OCI-LY3 (cell line): ENCODE measurements at regions not wholly inside any gene's neighbourhood (a gene's known extent, or its start where the extent isn't known, plus 50 kb on each side); places are given as distances from the start of the nearest gene placed in this dataset.

Experiments used
- H2AFZ ChIP-seq: fragments of 200-600, 300-600 bp; shearing (Covaris generic); 2 replicates; pipeline ENCODE4 v1.6.0; 2014; ENCODE audit warnings: antibody characterized with exemption, low read depth, low read length
- H3K27ac ChIP-seq: fragments of 200-600, 300-600 bp; sonication (generic); 2 replicates; pipeline ENCODE4 v1.5.1; 2014; ENCODE audit warnings: mild to moderate bottlenecking, low read length, moderate library complexity, mixed read lengths
- H3K27me3 ChIP-seq: fragments of 200-600, 300-600 bp; sonication (generic); 2 replicates; pipeline ENCODE4 v1.6.1; 2014; ENCODE audit warnings: low read depth, low read length, mixed read lengths
- H3K36me3 ChIP-seq: fragments of 200-600, 300-600 bp; sonication (generic); replicated peaks from 2 replicates; pipeline ENCODE3; 2014; ENCODE audit warnings: low read depth, low read length, mixed read lengths
- H3K4me1 ChIP-seq: fragments of 300-600, 200-600 bp; sonication (generic); 2 replicates; pipeline ENCODE4 v1.6.1; 2014; ENCODE audit warnings: low read length, mixed read lengths
- H3K4me2 ChIP-seq: fragments of 200-600, 300-600 bp; sonication (generic); 2 replicates; pipeline ENCODE4 v1.6.1; 2014; ENCODE audit warnings: low read length, mixed read lengths
- H3K4me3 ChIP-seq: fragments of 300-600, 200-600 bp; sonication (generic); 2 replicates; pipeline ENCODE4 v1.5.1; 2014; ENCODE audit warnings: antibody characterized with exemption, mild to moderate bottlenecking, low read length, moderate library complexity
- H3K79me2 ChIP-seq: fragments of 300-600, 200-600 bp; shearing (Covaris generic); 2 replicates; pipeline ENCODE4 v1.6.1; 2014; ENCODE audit warnings: mild to moderate bottlenecking, low read length, mixed read lengths
- H3K9ac ChIP-seq: fragments of 300-600, 200-600 bp; shearing (Covaris generic); 2 replicates; pipeline ENCODE4 v1.6.0; 2014; ENCODE audit warnings: mild to moderate bottlenecking, low read length, moderate library complexity
- H3K9me3 ChIP-seq: fragments of 200-600, 300-600 bp; shearing (Covaris generic); 2 replicates; pipeline ENCODE4 v1.6.1; 2014; ENCODE audit warnings: low read length, mixed read lengths; ENCODE audit not compliant: insufficient read depth
- H4K20me1 ChIP-seq: fragments of 200-600, 300-600 bp; sonication (generic); 2 replicates; pipeline ENCODE4 v1.6.1; 2016; ENCODE audit warnings: low read length, mixed read lengths; ENCODE audit not compliant: insufficient read depth
- EZH2phosphoT487 ChIP-seq: fragments of 200-600 bp; shearing (Covaris generic); IDR thresholded peaks from 2 replicates; pipeline ENCODE4 v1.6.1; 2018; ENCODE audit warnings: antibody characterized with exemption, mixed run types, low read depth
- TF ChIP-seq, protein P1 (sequence below): fragments of 200-600, 300-600 bp; sonication (generic); IDR thresholded peaks from 2 replicates; pipeline ENCODE4 v1.5.1; 2014; ENCODE audit warnings: antibody characterized with exemption, low read length, low read depth

- no peak overlapping the region for H3K9ac ChIP-seq
- H3K79me2 ChIP-seq, result no peaks in the 10 kb centered on the region
- no peak overlapping the region for H3K4me3 ChIP-seq
- H2AFZ ChIP-seq, result no peak overlapping the region
- H3K9me3 ChIP-seq, result no peaks in the 10 kb centered on the region
- H3K4me2 ChIP-seq, result no peak overlapping the region
- H3K4me1 ChIP-seq, result no peaks in the 10 kb centered on the region
- H4K20me1 ChIP-seq, result no peaks in the 10 kb centered on the region
- H3K27ac ChIP-seq, result no peak overlapping the region
- TF ChIP-seq EZH2phosphoT487, result no peak
- TF ChIP-seq, protein P1, sequence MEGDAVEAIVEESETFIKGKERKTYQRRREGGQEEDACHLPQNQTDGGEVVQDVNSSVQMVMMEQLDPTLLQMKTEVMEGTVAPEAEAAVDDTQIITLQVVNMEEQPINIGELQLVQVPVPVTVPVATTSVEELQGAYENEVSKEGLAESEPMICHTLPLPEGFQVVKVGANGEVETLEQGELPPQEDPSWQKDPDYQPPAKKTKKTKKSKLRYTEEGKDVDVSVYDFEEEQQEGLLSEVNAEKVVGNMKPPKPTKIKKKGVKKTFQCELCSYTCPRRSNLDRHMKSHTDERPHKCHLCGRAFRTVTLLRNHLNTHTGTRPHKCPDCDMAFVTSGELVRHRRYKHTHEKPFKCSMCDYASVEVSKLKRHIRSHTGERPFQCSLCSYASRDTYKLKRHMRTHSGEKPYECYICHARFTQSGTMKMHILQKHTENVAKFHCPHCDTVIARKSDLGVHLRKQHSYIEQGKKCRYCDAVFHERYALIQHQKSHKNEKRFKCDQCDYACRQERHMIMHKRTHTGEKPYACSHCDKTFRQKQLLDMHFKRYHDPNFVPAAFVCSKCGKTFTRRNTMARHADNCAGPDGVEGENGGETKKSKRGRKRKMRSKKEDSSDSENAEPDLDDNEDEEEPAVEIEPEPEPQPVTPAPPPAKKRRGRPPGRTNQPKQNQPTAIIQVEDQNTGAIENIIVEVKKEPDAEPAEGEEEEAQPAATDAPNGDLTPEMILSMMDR, result no peak
- no peaks in the 10 kb centered on the region for H3K36me3 ChIP-seq
- no peaks in the 10 kb centered on the region for H3K27me3 ChIP-seq
Measured at GRCh38 chr4:144820011-144820727, 174.2 kb downstream of the HHIP start.

DNA sequence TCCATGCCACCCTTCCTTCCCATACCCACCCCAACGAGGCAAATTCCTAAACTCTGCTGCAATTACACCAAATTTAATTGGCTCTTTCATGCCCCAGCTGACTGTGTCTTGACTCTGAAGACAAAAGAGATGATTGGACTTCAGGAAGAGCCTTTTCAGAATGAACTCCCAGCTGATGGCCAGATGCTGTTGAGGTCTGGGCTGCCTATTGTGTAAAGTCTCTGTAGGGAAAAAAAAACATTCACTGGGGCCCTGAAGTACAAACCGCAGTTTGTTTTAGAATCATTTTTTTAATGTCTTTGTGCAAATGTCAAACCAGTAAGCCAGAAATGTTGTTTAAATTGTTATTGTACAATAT lies 174.8 kb downstream of the HHIP start:
- H3K79me2 ChIP-seq, result no peaks in the 10 kb centered on the region
- no peaks in the 10 kb centered on the region for H3K9me3 ChIP-seq
- no peak overlapping the region for H2AFZ ChIP-seq
- no peak for TF ChIP-seq EZH2phosphoT487
- TF ChIP-seq, protein P1, result no peak
- H3K4me2 ChIP-seq, result no peak overlapping the region
- no peaks in the 10 kb centered on the region for H3K27me3 ChIP-seq
- no peaks in the 10 kb centered on the region for H3K4me1 ChIP-seq
- no peak overlapping the region for H3K4me3 ChIP-seq
- H3K9ac ChIP-seq, result no peak overlapping the region
- no peak overlapping the region for H3K27ac ChIP-seq
- H4K20me1 ChIP-seq, result no peaks in the 10 kb centered on the region
- H3K36me3 ChIP-seq, result no peaks in the 10 kb centered on the region

- H3K36me3 ChIP-seq, result no peaks in the 10 kb centered on the region
- H3K9me3 ChIP-seq, result no peaks in the 10 kb centered on the region
- no peaks in the 10 kb centered on the region for H3K27me3 ChIP-seq
- no peak overlapping the region for H3K4me2 ChIP-seq
- H3K79me2 ChIP-seq, result no peaks in the 10 kb centered on the region
- H4K20me1 ChIP-seq, result no peaks in the 10 kb centered on the region
- no peak overlapping the region for H2AFZ ChIP-seq
- H3K4me1 ChIP-seq, result no peaks in the 10 kb centered on the region
- H3K9ac ChIP-seq, result no peak overlapping the region
- no peak overlapping the region for H3K4me3 ChIP-seq
- H3K27ac ChIP-seq, result no peak overlapping the region
- TF ChIP-seq, protein P1, result no peak
- TF ChIP-seq EZH2phosphoT487, result no peak
Measured at GRCh38 chr4:144831971-144832370, 186.0 kb downstream of the HHIP start.

- Histone ChIP-seq H2AFZ (no peak overlapping the region), H3K79me2 (no peaks in the 10 kb centered on the region), H3K4me1 (no peaks in the 10 kb centered on the region), H3K27ac (no peak overlapping the region), H4K20me1 (no peaks in the 10 kb centered on the region), H3K4me2 (no peak overlapping the region), H3K9ac (no peak overlapping the region), H3K27me3 (no peaks in the 10 kb centered on the region), H3K4me3 (no peak overlapping the region), H3K9me3 (no peaks in the 10 kb centered on the region), H3K36me3 (no peaks in the 10 kb centered on the region)
- no peak for TF ChIP-seq EZH2phosphoT487
- TF ChIP-seq, protein P1, result no peak
Measured at GRCh38 chr4:144845411-144845810, 199.5 kb downstream of the HHIP start.
